Activated CD8-positive, alpha-beta T cell treated with anti-CD3 and anti-CD28 coated beads for 36 hours (primary cell): ENCODE measurements at regions not wholly inside any gene's neighbourhood (a gene's known extent, or its start where the extent isn't known, plus 50 kb on each side); places are given as distances from the start of the nearest gene placed in this dataset.
"Not testable (repeated sequence)": the region's sequence is repeated elsewhere in the genome, so short reads cannot be mapped to it uniquely, and the experiment has no call there.

Experiments
- ATAC-seq: fragments of 200-7000 bp; cut with Tn5 transposase; one replicate; pipeline ENCODE4 v1.10.0; 2021; ENCODE audit warnings: mild to moderate bottlenecking, moderate library complexity
- CTCF ChIA-PET: fragments of 350-600 bp; sonication (Branson Sonifier 250); formaldehyde crosslinking; loops from one replicate; lab custom pipeline; 2021; ENCODE audit warnings: antibody characterized with exemption; lab: Charles Lee
- POLR2A ChIA-PET: fragments of 350-600 bp; sonication (Branson Sonifier 250); formaldehyde crosslinking; loops from one replicate; lab custom pipeline; 2021; ENCODE audit warnings: antibody characterized with exemption; lab: Charles Lee
- DNase-seq: peaks from one replicate; pipeline ENCODE4 v3.0.0-alpha.2; 2020
- H3K27ac Mint-ChIP-seq: one replicate; pipeline ENCODE4 v1.8.0; 2021; ENCODE audit warnings: mild to moderate bottlenecking, mixed read lengths
- H3K27me3 Mint-ChIP-seq: one replicate; pipeline ENCODE4 v1.8.0; 2021; ENCODE audit warnings: mixed read lengths
- H3K36me3 Mint-ChIP-seq: one replicate; pipeline ENCODE4 v1.8.0; 2021; ENCODE audit warnings: low read depth, mixed read lengths
- H3K4me1 Mint-ChIP-seq: one replicate; pipeline ENCODE4 v1.8.0; 2021; ENCODE audit warnings: low read depth, mixed read lengths
- H3K4me3 Mint-ChIP-seq: one replicate; pipeline ENCODE4 v1.8.0; 2021; ENCODE audit warnings: mild to moderate bottlenecking, moderate library complexity, mixed read lengths
- H3K9me3 Mint-ChIP-seq: one replicate; pipeline ENCODE4 v1.8.0; 2021; ENCODE audit warnings: mixed read lengths
- intact Hi-C: fragments of 100-400 bp; cut with micrococcal nuclease; formaldehyde crosslinking; loops from one replicate; pipeline ENCODE4 v1.10.0; 2022
- TF ChIP-seq, protein P1 (sequence below): fragments of 200-600 bp; IDR thresholded peaks from one replicate; pipeline ENCODE4 v1.8.0; 2022; ENCODE audit warnings: antibody characterized with exemption, mild to moderate bottlenecking

DNA sequence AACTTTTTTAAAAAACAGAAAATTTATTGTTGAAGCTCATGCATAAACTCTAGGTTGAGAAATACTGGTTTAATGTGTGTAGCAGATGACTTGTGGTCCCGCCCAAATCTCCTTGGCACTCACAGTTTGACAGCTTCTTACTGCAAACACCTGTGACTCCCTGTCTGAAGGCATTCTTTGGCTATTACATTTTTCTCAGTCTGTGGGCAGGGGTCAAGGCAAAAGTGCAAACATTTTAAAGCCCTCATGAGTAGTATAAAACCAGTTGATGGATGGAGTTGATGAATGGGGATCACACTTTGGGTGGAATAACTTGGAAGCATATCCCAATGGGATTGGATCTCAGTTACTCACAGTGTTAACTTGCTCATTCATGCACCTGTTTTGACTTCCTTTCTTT is 1007.0 kb upstream of the NUDT12 start:
- POLR2A ChIA-PET, result no interaction called here
- CTCF ChIA-PET, result no interaction called here
- H3K4me3 Mint-ChIP-seq, result no peak overlapping the region
- intact Hi-C loops, result no loop called here
- H3K4me1 Mint-ChIP-seq, result no peaks in the 10 kb centered on the region
- no peaks in the 10 kb centered on the region for H3K36me3 Mint-ChIP-seq
- no peaks in the 10 kb centered on the region for H3K27me3 Mint-ChIP-seq
- peaks cover 6% of the 10 kb centered on the region for H3K9me3 Mint-ChIP-seq
- no peak overlapping the region for H3K27ac Mint-ChIP-seq
- TF ChIP-seq, protein P1, sequence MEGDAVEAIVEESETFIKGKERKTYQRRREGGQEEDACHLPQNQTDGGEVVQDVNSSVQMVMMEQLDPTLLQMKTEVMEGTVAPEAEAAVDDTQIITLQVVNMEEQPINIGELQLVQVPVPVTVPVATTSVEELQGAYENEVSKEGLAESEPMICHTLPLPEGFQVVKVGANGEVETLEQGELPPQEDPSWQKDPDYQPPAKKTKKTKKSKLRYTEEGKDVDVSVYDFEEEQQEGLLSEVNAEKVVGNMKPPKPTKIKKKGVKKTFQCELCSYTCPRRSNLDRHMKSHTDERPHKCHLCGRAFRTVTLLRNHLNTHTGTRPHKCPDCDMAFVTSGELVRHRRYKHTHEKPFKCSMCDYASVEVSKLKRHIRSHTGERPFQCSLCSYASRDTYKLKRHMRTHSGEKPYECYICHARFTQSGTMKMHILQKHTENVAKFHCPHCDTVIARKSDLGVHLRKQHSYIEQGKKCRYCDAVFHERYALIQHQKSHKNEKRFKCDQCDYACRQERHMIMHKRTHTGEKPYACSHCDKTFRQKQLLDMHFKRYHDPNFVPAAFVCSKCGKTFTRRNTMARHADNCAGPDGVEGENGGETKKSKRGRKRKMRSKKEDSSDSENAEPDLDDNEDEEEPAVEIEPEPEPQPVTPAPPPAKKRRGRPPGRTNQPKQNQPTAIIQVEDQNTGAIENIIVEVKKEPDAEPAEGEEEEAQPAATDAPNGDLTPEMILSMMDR, result no peak
- DNase-seq (no peak), ATAC-seq (no peak)

DNA sequence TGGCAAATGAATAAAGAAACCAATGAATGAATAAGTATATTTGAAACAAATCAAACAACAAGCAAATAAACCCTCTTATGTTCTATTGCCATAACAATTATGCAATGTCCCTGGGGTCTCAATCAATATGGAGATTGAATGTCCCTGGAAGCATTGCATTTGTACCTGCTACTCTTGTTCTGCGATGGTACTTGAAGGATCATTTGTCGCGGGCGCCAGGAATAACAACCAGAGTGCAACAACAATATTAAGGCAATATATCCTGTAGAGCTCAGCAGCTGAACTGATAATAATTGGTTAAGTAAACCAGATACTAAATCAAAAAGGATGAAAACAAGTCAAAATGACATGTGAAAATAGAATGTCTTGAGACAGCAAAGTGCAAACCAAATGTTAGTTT is 1001.9 kb upstream of the NUDT12 start:
- intact Hi-C loops, result no loop called here
- TF ChIP-seq, protein P1, result no peak
- Mint-ChIP-seq H3K4me1 (no peaks in the 10 kb centered on the region), H3K9me3 (peaks cover 33% of the 10 kb centered on the region), H3K36me3 (no peaks in the 10 kb centered on the region), H3K27me3 (no peaks in the 10 kb centered on the region), H3K4me3 (no peak overlapping the region), H3K27ac (no peak overlapping the region)
- ChIA-PET CTCF (no interaction called here), POLR2A (no interaction called here)
- no peak for DNase-seq
- ATAC-seq, result no peak

DNA sequence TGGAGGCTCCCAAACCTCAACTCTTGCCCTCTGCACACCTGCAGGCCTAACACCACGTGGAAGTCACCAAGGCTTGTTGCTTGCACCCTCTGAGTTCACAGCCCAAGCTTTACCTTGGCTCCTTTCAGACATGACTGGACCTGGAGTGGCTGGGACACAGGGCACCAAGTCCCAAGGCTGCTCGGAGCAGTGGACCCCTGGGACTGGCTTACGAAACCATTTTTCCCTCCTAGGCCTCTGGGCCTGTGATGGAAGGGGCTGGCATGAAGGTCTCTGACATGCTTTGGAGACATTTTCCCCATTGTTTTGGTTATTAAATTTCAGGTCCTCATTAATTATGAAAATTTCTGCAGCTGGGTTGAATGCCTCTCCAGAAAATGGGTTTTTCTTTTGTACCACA is 994.4 kb upstream of the NUDT12 start:
- Mint-ChIP-seq H3K9me3 (peaks cover 21% of the 10 kb centered on the region), H3K4me3 (no peak overlapping the region), H3K4me1 (no peaks in the 10 kb centered on the region), H3K27me3 (no peaks in the 10 kb centered on the region), H3K27ac (no peak overlapping the region), H3K36me3 (no peaks in the 10 kb centered on the region)
- CTCF ChIA-PET, result no interaction called here
- DNase-seq (no peak), ATAC-seq (no peak)
- TF ChIP-seq, protein P1, result no peak
- POLR2A ChIA-PET, result no interaction called here
- intact Hi-C loops, result no loop called here

DNA sequence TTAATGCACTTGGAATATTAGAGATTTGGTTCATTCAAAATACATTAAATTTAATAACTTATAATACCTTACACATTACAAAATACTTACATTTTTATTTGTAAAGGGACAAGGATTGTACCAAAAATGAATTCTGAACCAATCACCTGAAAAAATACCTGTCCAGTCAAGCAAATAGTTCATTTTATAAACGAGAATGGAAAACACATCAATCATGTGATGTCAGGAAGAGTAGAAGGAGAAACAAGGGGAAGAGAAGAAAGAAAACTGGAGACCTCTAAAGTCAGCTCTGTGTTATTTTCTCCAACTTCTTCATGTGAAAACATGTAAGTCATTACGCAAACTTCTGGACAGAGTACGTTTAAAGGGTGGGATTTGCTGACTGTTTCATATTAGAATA is 989.0 kb upstream of the NUDT12 start:
- POLR2A ChIA-PET, result no interaction called here
- no peak overlapping the region for H3K4me3 Mint-ChIP-seq
- CTCF ChIA-PET, result no interaction called here
- intact Hi-C loops, result no loop called here
- H3K27ac Mint-ChIP-seq, result no peak overlapping the region
- H3K9me3 Mint-ChIP-seq, result peaks cover 9% of the 10 kb centered on the region
- no peak for DNase-seq
- TF ChIP-seq, protein P1, result no peak
- ATAC-seq, result no peak
- H3K36me3 Mint-ChIP-seq, result no peaks in the 10 kb centered on the region
- H3K27me3 Mint-ChIP-seq, result no peaks in the 10 kb centered on the region
- no peaks in the 10 kb centered on the region for H3K4me1 Mint-ChIP-seq

DNA sequence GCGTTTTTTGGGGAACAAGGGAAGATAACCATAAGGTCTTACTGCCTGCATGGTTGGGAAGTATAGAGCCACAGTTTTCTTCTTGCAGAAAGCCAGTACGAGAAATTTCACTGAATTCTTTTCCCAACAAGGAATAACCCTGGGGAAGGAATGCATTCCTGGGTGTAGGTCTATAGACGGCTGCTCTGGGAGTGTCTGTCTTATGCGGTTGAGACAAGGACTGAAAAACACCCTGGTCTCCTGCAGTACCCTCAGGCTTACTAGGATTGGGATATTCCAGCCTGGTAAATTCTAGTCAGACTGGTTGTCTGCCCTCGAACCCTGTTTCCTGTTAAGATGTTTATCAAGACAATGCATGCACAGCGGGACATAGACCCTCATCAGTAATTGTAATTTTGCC is 984.3 kb upstream of the NUDT12 start:
- CTCF ChIA-PET, intact Hi-C loops, ATAC-seq, H3K27me3 Mint-ChIP-seq, H3K4me3 Mint-ChIP-seq, H3K9me3 Mint-ChIP-seq, H3K27ac Mint-ChIP-seq, H3K36me3 Mint-ChIP-seq, DNase-seq, H3K4me1 Mint-ChIP-seq, POLR2A ChIA-PET: not testable (repeated sequence)
